ENCODE measurements at regions not wholly inside any gene's neighbourhood (a gene's known extent, or its start where the extent isn't known, plus 50 kb on each side); places are given as distances from the start of the nearest gene placed in this dataset.

GRCh38 chr5:167592114-167592513 is 699.3 kb upstream of the WWC1 start:
- no peak for TF ChIP-seq CTCF (IDR thresholded peaks at IDR 0.05 in 2 of 3, conservative IDR thresholded peaks at IDR 0.05 in 1 of 3; ENCODE audit: control insufficient read depth in 2 of 3, extremely low read depth in 1 of 3, insufficient read depth in 1 of 3, low read depth in 3 of 3, low read length in 3 of 3)
- no peak for TF ChIP-seq POLR2A (IDR thresholded peaks at IDR 0.05; ENCODE audit: low read depth, low read length)

All from GM12878 (cell line).